ENCODE measurements at regions not wholly inside any gene's neighbourhood (a gene's known extent, or its start where the extent isn't known, plus 50 kb on each side); places are given as distances from the start of the nearest gene placed in this dataset.
"Not testable (repeated sequence)": the region's sequence is repeated elsewhere in the genome, so short reads cannot be mapped to it uniquely, and the experiment has no call there.

DNA sequence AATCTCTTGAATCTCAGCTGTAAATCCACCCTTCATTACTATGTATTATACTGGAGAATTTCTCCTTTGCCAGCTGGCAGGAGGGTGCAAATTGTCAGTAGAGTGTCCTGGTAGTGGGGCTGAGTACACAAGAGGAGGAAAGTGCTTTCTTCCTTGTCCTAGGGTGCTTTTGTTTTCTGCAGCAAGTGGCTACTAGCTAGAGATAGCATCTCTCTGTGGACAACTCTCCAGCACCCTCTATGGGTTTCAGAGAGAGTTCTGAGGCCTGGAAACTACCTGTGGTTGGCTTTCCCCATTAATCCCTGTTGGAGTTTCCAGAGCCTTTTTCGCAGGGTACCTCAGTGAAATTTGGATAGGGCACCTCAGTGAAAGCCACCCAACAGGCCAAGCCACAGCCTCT lies 422.5 kb upstream of the RGS17 start:
- no peak for DNase-seq (ENCODE audit: low spot score)

GRCh38 chr6:153539602-153540001 lies 408.5 kb upstream of the RGS17 start:
- no peak for DNase-seq (ENCODE audit: low spot score)

DNA sequence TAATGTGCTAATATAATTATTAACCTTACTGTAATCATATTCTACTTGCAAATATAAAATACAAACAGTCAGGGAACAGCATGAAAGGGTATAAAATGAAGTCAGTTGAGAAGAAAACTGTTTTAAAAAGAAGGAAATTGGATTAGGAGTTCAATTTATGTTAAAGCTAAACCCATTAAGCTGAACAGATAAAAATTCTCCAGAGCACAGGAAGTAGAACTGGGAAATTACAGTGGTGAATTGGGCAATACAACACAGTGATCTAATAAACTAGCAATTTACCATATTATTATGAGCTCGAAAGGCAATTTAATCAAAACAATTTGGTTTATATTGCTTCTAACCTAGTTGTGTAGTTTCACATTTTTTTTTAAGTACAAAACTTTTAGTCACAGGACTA lies 407.4 kb upstream of the RGS17 start:
- DNase-seq (ENCODE audit: low spot score): no peak

DNA sequence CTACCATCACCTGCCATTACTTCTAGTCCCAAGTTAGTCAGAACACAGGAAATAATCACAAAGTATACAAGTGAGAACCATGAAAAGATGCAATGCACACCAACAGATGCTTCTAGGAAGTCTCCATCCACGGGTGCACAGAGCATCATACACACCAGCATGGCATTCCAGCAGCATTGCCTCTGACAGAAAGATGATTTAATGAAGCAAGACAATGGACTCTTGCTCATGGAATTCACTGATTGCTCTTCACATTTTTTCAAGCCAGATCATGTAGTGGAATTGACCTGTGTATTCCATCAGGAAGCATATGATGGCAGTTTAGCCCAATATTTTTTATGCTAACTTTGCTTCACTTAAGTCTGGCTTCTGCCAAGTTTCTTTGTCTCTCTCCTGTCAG lies 406.3 kb upstream of the RGS17 start:
- no peak for DNase-seq (ENCODE audit: low spot score)

GRCh38 chr6:153526479-153526878 lies 395.4 kb upstream of the RGS17 start:
- no peak for DNase-seq (ENCODE audit: low spot score)

DNA sequence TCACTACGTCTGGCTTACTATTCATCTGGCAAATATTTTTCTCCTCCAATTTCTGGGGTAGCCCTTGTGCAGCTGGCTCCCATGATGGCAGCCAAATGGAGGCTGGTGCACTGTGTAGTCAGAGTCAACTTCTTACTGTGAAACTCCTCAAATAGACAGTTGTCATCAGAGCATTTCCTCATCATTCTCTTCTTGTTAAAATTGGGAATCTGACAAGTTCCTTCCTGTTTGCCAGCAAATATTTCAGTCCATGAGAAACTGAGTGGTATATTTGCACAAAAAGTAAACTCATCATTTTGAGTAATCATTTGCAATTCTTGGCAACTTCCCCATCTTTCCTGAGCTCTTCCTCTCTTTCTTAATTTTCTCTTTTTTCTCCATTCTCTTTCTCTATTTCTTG lies 394.9 kb upstream of the RGS17 start:
- no peak for DNase-seq (ENCODE audit: low spot score)

DNA sequence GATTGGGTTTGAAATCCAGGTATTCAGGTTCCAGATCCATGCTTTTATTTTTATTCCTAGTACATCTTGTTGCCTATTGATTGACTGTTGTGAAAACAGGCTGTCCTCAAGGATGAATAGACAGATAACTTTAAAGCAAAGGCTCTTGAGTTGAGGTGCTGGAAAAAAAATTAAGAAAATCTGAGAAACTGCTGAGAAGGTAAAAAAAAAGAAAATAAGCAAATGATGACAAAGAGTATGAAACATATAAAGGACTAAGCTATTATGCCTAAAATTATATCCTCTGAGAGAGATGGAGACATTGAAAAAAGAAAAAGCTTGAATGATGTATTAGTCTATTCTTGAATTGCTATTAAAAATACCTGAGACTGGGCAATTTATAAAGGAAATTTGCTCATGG lies 392.3 kb upstream of the RGS17 start:
- no peak for DNase-seq (ENCODE audit: low spot score)

- DNase-seq (ENCODE audit: low spot score): peak; percentile 10
Measured at GRCh38 chr6:153511896-153512496, 380.9 kb upstream of the RGS17 start.

DNA sequence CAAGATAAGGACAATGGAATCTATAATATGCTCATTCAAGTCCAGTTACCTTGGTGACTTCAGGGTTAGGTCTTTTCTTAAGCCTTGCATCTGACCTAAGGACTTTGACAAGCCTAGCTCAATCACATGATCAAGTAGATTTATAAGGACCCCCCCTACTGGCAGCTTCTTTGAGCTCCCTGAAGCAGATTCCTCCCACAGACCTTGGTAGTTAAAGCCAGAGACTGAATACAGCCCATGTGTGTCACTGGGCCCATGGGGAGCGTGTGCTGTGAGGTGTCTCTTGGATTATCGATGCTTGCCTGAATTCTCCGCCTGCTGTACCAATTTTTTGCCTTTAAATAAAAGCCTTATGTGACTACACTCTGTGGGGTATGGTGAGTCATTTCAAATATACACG lies 372.7 kb upstream of the RGS17 start:
- DNase-seq (ENCODE audit: low spot score): no peak

DNA sequence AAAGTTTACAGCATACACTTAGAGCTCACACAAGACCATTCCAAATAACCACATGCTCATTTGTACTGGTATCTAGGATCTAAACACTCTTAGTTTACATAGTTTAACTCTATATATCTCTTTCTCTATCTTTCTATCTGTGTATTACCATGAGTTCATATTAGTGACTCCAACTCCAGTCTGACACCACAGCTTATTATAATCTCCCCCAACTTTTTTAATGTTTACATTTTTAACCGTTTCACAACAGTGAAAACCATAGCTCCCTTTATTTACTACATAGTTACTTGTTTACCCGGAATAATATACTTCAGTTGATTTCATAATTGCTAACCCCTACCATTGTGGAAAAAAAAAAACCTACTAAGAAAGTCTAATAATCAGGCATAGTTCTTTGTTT lies 362.4 kb upstream of the RGS17 start:
- no peak for DNase-seq (ENCODE audit: low spot score)

- no peak for DNase-seq (ENCODE audit: low spot score)
Measured at GRCh38 chr6:153489479-153489878, 358.4 kb upstream of the RGS17 start.

GRCh38 chr6:153488267-153488666 lies 357.2 kb upstream of the RGS17 start:
- DNase-seq (ENCODE audit: low spot score): no peak

DNA sequence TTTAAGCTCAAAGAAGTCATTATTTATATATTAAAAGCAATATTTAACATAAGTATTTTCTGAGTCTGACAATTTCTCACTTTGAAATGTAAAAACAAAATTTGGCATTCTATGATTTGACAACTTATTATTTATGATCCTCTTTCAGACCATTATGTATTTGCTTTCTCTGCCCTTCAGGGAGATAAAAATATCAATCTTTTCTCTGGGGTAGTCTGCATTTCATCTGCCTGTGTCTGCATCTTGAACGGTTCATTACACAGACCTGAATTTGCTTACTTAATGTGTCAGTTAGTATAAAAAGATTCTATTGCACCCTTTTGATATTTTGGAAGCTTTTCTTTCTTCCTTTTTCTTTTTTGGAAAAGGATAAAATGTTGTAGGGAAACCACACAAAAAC lies 354.0 kb upstream of the RGS17 start:
- DNase-seq (ENCODE audit: low spot score): no peak

GRCh38 chr6:153484056-153484455 lies 353.0 kb upstream of the RGS17 start:
- no peak for DNase-seq (ENCODE audit: low spot score)

GRCh38 chr6:153476243-153476642 lies 345.2 kb upstream of the RGS17 start:
- DNase-seq (ENCODE audit: low spot score): no peak

DNA sequence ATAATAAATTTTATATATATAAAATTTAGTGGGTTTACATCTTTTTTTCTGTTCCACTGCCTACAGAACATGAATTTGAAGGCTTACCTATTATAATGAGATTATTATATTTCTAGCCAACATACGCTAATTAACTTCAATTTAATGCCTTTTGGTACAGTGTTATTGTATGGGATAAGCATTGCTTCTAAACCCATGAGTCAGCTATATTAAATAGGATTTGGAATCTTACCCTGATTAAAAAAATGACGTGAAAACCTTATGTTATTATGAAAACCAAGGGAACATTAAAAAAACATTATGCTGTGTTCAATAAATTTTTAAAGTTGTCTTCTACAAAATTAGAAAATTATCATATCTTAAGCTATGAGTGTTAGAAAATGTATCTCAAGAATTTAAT lies 334.0 kb upstream of the RGS17 start:
- DNase-seq (ENCODE audit: low spot score): no peak

DNA sequence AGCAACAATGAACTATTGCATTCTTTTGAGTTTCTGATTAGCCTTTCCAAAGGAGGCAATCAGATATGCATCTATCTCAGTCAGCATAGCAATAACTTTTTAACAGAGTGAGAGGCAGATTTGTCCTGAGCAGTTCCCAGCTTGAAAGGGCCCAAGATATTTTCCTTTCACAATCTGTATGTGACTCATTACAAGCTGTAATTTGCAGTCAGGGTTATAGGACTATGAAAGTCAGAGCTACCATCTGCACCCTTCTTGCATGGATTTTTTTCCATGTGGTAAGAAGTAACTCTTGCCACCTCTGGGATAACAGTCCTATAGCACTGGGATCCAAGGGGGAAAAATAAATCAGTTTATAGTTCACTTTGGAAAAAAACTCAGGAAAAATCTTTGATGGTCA lies 318.2 kb upstream of the RGS17 start:
- no peak for DNase-seq (ENCODE audit: low spot score)

GRCh38 chr6:153442749-153443148 lies 311.7 kb upstream of the RGS17 start:
- DNase-seq (ENCODE audit: low spot score): not testable (repeated sequence)

DNA sequence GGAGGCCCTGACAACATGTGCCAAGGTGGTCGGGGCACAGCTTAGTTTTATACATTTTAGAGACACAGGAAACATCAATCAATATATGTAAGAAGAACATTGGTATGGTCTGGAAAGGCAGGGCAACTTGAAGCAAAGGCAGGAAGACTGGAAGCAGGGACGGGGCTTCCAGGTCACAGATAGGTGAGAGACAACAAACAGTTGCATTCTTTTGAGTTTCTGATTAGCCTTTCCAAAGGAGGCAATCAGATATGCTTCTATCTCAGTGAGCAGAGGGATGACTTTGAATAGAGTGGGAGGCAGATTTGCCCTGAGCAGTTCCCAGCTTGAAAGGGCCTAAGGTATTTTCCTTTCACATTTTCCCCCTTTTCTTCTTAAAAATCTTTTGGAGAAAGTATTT lies 311.0 kb upstream of the RGS17 start:
- no peak for DNase-seq (ENCODE audit: low spot score)

DNA sequence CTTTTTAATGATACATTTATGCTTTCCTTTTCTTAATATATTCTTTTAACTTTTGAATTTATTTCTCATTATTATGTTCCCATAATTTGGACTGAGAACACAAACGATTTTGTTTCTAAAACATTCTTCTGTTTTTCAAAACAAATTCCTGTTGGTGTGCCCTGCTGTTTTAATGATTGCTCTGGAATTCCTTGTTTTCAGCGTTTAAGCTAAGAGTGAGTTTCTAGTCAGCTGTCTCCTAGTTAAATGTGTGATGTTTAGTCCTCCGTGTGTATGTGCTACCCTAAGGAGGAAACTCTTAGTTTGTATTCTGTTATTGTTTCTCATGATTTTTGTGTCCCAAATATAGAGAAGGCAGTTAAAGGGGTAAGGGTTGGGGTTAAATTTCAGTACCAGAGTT lies 306.1 kb upstream of the RGS17 start:
- no peak for DNase-seq (ENCODE audit: low spot score)

GRCh38 chr6:153436351-153436750 lies 305.3 kb upstream of the RGS17 start:
- no peak for DNase-seq (ENCODE audit: low spot score)

GRCh38 chr6:153435787-153436186 lies 304.7 kb upstream of the RGS17 start:
- DNase-seq (ENCODE audit: low spot score): no peak

DNA sequence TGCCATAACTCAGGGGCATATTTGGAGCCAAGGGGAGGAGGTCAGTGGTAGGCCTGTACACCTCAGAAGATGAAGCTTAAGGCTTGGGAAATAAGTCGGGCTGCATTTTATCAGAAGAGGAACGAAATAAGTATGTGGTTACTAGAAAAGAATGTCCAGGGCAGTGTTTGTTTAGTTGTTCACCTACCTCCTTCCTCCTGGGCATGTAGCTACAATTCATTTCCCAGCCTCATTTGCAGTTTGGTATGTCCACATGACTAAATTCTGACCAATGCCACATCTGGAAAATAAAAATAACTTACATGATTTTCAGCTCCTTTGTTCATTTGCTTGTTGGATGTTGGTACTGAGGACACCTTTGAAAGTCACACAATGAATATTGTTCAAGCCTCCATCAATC lies 294.5 kb upstream of the RGS17 start:
- no peak for DNase-seq (ENCODE audit: low spot score)

DNA sequence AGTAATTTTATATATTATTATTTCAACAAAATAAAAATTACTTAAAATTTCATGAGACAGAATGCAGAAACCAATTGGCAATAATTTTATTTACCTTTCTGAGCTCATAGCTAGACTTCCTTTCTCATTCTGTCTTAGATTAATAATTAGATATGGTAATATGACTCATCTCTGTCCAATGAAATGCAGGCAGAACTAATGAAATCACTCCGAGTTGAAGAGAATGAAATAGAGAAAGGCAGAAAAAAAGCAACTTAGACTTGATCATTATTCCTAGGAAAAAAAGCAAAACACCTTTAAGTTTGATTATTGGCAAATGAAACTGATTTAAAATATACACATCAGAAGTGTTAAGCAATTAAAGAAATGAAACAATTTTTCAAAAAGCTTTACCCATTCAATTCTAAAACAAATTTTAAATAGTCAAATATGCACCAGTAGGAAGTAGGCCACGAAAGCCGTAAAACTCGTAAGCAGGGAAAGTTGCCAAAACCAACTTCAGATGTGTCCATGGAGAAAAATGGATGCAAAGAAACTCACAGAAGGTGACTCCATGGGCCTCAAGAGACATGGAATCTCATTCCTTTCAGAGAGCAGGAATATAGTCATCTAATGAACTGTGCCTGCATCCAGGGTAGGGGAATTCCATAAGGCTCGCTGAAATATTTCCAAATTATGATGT lies 293.8 kb upstream of the RGS17 start:
- no peak for DNase-seq (ENCODE audit: low spot score)
